Smooth muscle cell (in vitro differentiated cells): ENCODE measurements at regions not wholly inside any gene's neighbourhood (a gene's known extent, or its start where the extent isn't known, plus 50 kb on each side); places are given as distances from the start of the nearest gene placed in this dataset.

ENCODE experiments used
- DNase-seq: peaks from one replicate; lab custom pipeline; 2025; ENCODE audit not compliant: unreplicated experiment; lab: John Stamatoyannopoulos, UW
- H2AFZ ChIP-seq: fragments of 200-600 bp; sonication (generic); 2 replicates; pipeline ENCODE4 v1.6.0; 2016; ENCODE audit warnings: antibody characterized with exemption, low read depth, mild to moderate bottlenecking
- H3F3A ChIP-seq: fragments of 200-600 bp; sonication (generic); 2 replicates; pipeline ENCODE4 v1.6.0; 2017; ENCODE audit warnings: antibody characterized with exemption, low read depth
- H3K27ac ChIP-seq: fragments of 200-600 bp; sonication (generic); 2 replicates; pipeline ENCODE4 v1.5.1; 2016; ENCODE audit warnings: low read depth, mild to moderate bottlenecking
- H3K27me3 ChIP-seq: fragments of 200-600 bp; sonication (generic); 2 replicates; pipeline ENCODE4 v1.6.1; 2016; ENCODE audit warnings: low read depth, mild to moderate bottlenecking
- H3K36me3 ChIP-seq: fragments of 200-600 bp; sonication (generic); 2 replicates; pipeline ENCODE4 v1.5.1; 2016; ENCODE audit warnings: low read depth
- H3K4me1 ChIP-seq: fragments of 200-600 bp; sonication (generic); 2 replicates; pipeline ENCODE4 v1.5.1; 2016; ENCODE audit warnings: low read depth
- H3K4me2 ChIP-seq: fragments of 200-600 bp; sonication (generic); 2 replicates; pipeline ENCODE4 v1.6.0; 2016; ENCODE audit warnings: mild to moderate bottlenecking
- H3K4me3 ChIP-seq: fragments of 200-600 bp; sonication (generic); 2 replicates; pipeline ENCODE4 v1.5.1; 2016; ENCODE audit warnings: mild to moderate bottlenecking
- H3K79me2 ChIP-seq: fragments of 200-600 bp; sonication (generic); 2 replicates; pipeline ENCODE4 v1.6.0; 2016; ENCODE audit warnings: low read depth, mild to moderate bottlenecking
- H3K9ac ChIP-seq: fragments of 200-600 bp; sonication (generic); 2 replicates; pipeline ENCODE4 v1.6.0; 2016; ENCODE audit warnings: low read depth
- H3K9me3 ChIP-seq: fragments of 200-600 bp; sonication (generic); replicated peaks from 2 replicates; pipeline ENCODE4 v1.5.1; 2016; ENCODE audit warnings: low read depth
- H4K20me1 ChIP-seq: fragments of 200-600 bp; sonication (generic); 2 replicates; pipeline ENCODE4 v1.6.0; 2016; ENCODE audit warnings: low read depth
- CTCF ChIP-seq: fragments of 200-600 bp; sonication (generic); IDR thresholded peaks from 2 replicates; pipeline ENCODE4 v1.5.1; 2017; ENCODE audit warnings: borderline replicate concordance, mild to moderate bottlenecking, antibody characterized with exemption; ENCODE audit not compliant: insufficient read depth, poor library complexity, severe bottlenecking
- WGBS: methylation state at CpG from one replicate; pipeline ENCODE4 v1.1.7; 2016; ENCODE audit warnings: low lambda C conversion rate; 5-methylcytosine and 5-hydroxymethylcytosine counted together

GRCh38 chr6:14271789-14272736, 154.5 kb downstream of the CD83 start:
- no peaks in the 10 kb centered on the region for H3F3A ChIP-seq
- TF ChIP-seq CTCF: no peak
- H3K27ac ChIP-seq: peak overlapping the region; percentile 40
- H4K20me1 ChIP-seq: no peaks in the 10 kb centered on the region
- no peak overlapping the region for H3K4me2 ChIP-seq
- no peak overlapping the region for H3K9ac ChIP-seq
- no peak overlapping the region for H3K4me3 ChIP-seq
- no peaks in the 10 kb centered on the region for H3K79me2 ChIP-seq
- H3K4me1 ChIP-seq: no peaks in the 10 kb centered on the region
- no peak overlapping the region for H2AFZ ChIP-seq
- DNase-seq: no peak
- H3K9me3 ChIP-seq: no peaks in the 10 kb centered on the region
- WGBS: 67% methylated on average over 4 of the region's 4 CpGs
- no peaks in the 10 kb centered on the region for H3K27me3 ChIP-seq
- H3K36me3 ChIP-seq: no peaks in the 10 kb centered on the region

GRCh38 chr6:14272737-14273085, 155.1 kb downstream of the CD83 start:
- Histone ChIP-seq H3K4me2 (no peak overlapping the region), H3K27me3 (no peaks in the 10 kb centered on the region), H3K4me3 (no peak overlapping the region), H3K36me3 (no peaks in the 10 kb centered on the region), H3K9ac (no peak overlapping the region), H3K9me3 (no peaks in the 10 kb centered on the region), H3K27ac (no peak overlapping the region), H3K4me1 (no peaks in the 10 kb centered on the region), H3F3A (no peaks in the 10 kb centered on the region), H4K20me1 (no peaks in the 10 kb centered on the region), H3K79me2 (no peaks in the 10 kb centered on the region), H2AFZ (no peak overlapping the region)
- TF ChIP-seq CTCF: no peak
- DNase-seq: no peak
- WGBS: 100% methylated on average over 1 of the region's 1 CpG

- Histone ChIP-seq H2AFZ (no peak overlapping the region), H3K4me2 (no peak overlapping the region), H3K27me3 (no peaks in the 10 kb centered on the region), H3K79me2 (no peaks in the 10 kb centered on the region), H3K4me3 (no peak overlapping the region), H3K9me3 (no peaks in the 10 kb centered on the region), H4K20me1 (no peaks in the 10 kb centered on the region), H3K4me1 (no peaks in the 10 kb centered on the region), H3K36me3 (no peaks in the 10 kb centered on the region), H3K9ac (no peak overlapping the region), H3K27ac (no peak overlapping the region), H3F3A (no peaks in the 10 kb centered on the region)
- DNase-seq: no peak
- WGBS: 80% methylated on average over 8 of the region's 8 CpGs
- TF ChIP-seq CTCF: no peak
These were observed 155.6 kb downstream of the CD83 start for GRCh38 chr6:14273191-14273590.

GRCh38 chr6:14274016-14274415, 156.4 kb downstream of the CD83 start:
- no peak for TF ChIP-seq CTCF
- no peak overlapping the region for H2AFZ ChIP-seq
- H3F3A ChIP-seq: no peaks in the 10 kb centered on the region
- no peaks in the 10 kb centered on the region for H3K36me3 ChIP-seq
- peak overlapping the region; percentile 23 for H3K27ac ChIP-seq
- H3K79me2 ChIP-seq: no peaks in the 10 kb centered on the region
- WGBS: 98% methylated on average over 6 of the region's 6 CpGs
- no peaks in the 10 kb centered on the region for H4K20me1 ChIP-seq
- H3K9me3 ChIP-seq: no peaks in the 10 kb centered on the region
- DNase-seq: no peak
- no peaks in the 10 kb centered on the region for H3K27me3 ChIP-seq
- no peak overlapping the region for H3K4me3 ChIP-seq
- no peaks in the 10 kb centered on the region for H3K4me1 ChIP-seq
- no peak overlapping the region for H3K4me2 ChIP-seq
- H3K9ac ChIP-seq: no peak overlapping the region
